IMR-90 (cell line): ENCODE measurements at regions not wholly inside any gene's neighbourhood (a gene's known extent, or its start where the extent isn't known, plus 50 kb on each side); places are given as distances from the start of the nearest gene placed in this dataset.

Source experiments
- ATAC-seq: fragments of 200-7000 bp; cut with Tn5 transposase; 2 replicates; pipeline ENCODE4 v1.9.1; 2020; ENCODE audit warnings: low read depth, mild to moderate bottlenecking, moderate library complexity
- BruUV-seq: library from RNA; stranded (reverse); fragments of 400-500 nt; replicated peaks from 2 replicates; lab custom pipeline; 2021; lab: Mats Ljungman, UMichigan
- CTCF ChIA-PET: fragments of 300-600 bp; formaldehyde crosslinking; extraction: SDS; loops from one replicate; lab custom pipeline; 2021; ENCODE audit warnings: antibody characterized with exemption; lab: Yijun Ruan, JAX
- POLR2A ChIA-PET: fragments of 300-600 bp; sonication (Branson Sonifier 250); formaldehyde crosslinking; loops from one replicate; lab custom pipeline; 2022; ENCODE audit warnings: antibody characterized with exemption; ENCODE audit not compliant: unreplicated experiment; lab: Charles Lee
- DNase-seq: peaks from one replicate; pipeline ENCODE4 v3.0.0; 2013
- H2AFZ ChIP-seq: replicated peaks from 2 replicates; pipeline ENCODE3; 2013; ENCODE audit warnings: low read length, mild to moderate bottlenecking; ENCODE audit not compliant: poor library complexity
- H2AK5ac ChIP-seq: 2 replicates; pipeline ENCODE4 v1.6.1; 2013; ENCODE audit warnings: low read depth, low read length, inconsistent platforms
- H2AK9ac ChIP-seq: replicated peaks from 2 replicates; pipeline ENCODE3; 2013; ENCODE audit warnings: mild to moderate bottlenecking, low read depth, low read length, moderate library complexity; ENCODE audit not compliant: poor library complexity
- H2BK120ac ChIP-seq: 2 replicates; pipeline ENCODE4 v1.6.1; 2013; ENCODE audit warnings: low read depth, low read length, inconsistent platforms
- H2BK15ac ChIP-seq: 3 replicates; pipeline ENCODE4 v1.6.1; 2013; ENCODE audit warnings: low read depth, low read length, inconsistent platforms
- H2BK20ac ChIP-seq: 2 replicates; pipeline ENCODE4 v1.6.1; 2013; ENCODE audit warnings: low read depth, mild to moderate bottlenecking, inconsistent platforms, low read length, moderate library complexity
- H2BK5ac ChIP-seq: 2 replicates; pipeline ENCODE4 v1.6.1; 2013; ENCODE audit warnings: mild to moderate bottlenecking, low read depth, low read length, inconsistent platforms; ENCODE audit not compliant: poor library complexity, severe bottlenecking
- H3K14ac ChIP-seq: replicated peaks from 2 replicates; pipeline ENCODE4 v1.6.1; 2013; ENCODE audit warnings: low read depth, low read length, inconsistent platforms
- H3K18ac ChIP-seq: 2 replicates; pipeline ENCODE4 v1.6.1; 2013; ENCODE audit warnings: low read depth, low read length, control low read depth
- H3K23ac ChIP-seq: 2 replicates; pipeline ENCODE4 v1.6.1; 2013; ENCODE audit warnings: low read depth, low read length, inconsistent platforms
- H3K27ac ChIP-seq: 2 replicates; pipeline ENCODE4 v1.5.1; 2013; ENCODE audit warnings: mild to moderate bottlenecking, control low read depth, low read length; ENCODE audit not compliant: insufficient read depth
- H3K27me3 ChIP-seq: 2 replicates; pipeline ENCODE4 v1.6.1; 2013; ENCODE audit warnings: low read length; ENCODE audit not compliant: control insufficient read depth, insufficient read depth
- H3K36me3 ChIP-seq: 2 replicates; pipeline ENCODE4 v1.6.1; 2013; ENCODE audit warnings: low read length, mixed read lengths; ENCODE audit not compliant: control insufficient read depth, insufficient read depth
- H3K4ac ChIP-seq: 2 replicates; pipeline ENCODE4 v1.6.1; 2013; ENCODE audit warnings: low read depth, low read length, inconsistent platforms
- H3K4me1 ChIP-seq: 2 replicates; pipeline ENCODE4 v1.6.1; 2013; ENCODE audit warnings: low read length, mixed read lengths; ENCODE audit not compliant: control insufficient read depth, insufficient read depth
- H3K4me2 ChIP-seq: 2 replicates; pipeline ENCODE4 v1.6.1; 2013; ENCODE audit warnings: low read depth, mild to moderate bottlenecking, control low read depth, low read length, moderate library complexity
- H3K4me3 ChIP-seq: 2 replicates; pipeline ENCODE4 v1.5.1; 2013; ENCODE audit warnings: low read depth, mild to moderate bottlenecking, control low read depth, low read length, moderate library complexity; ENCODE audit not compliant: insufficient read depth
- H3K56ac ChIP-seq: 2 replicates; pipeline ENCODE4 v1.6.1; 2013; ENCODE audit warnings: low read length, inconsistent platforms; ENCODE audit not compliant: insufficient read depth; ENCODE audit errors: extremely low read depth
- H3K79me1 ChIP-seq, 2 experiments: 2 replicates each; pipeline ENCODE4 v1.6.1; 2013; ENCODE audit warnings: low read length in 2 of 2, inconsistent platforms in 1 of 2, low read depth in 1 of 2
- H3K9ac ChIP-seq: 2 replicates; pipeline ENCODE4 v1.6.1; 2013; ENCODE audit warnings: low read depth, low read length, control low read depth
- H3K9me1 ChIP-seq: 2 replicates; pipeline ENCODE4 v1.6.1; 2013; ENCODE audit warnings: low read length, inconsistent platforms; ENCODE audit not compliant: insufficient read depth
- H3K9me3 ChIP-seq: 2 replicates; pipeline ENCODE4 v1.6.1; 2013; ENCODE audit warnings: low read length; ENCODE audit not compliant: control insufficient read depth, insufficient read depth
- H4K20me1 ChIP-seq: 2 replicates; pipeline ENCODE4 v1.6.1; 2013; ENCODE audit warnings: low read length, inconsistent platforms; ENCODE audit not compliant: insufficient read depth
- H4K5ac ChIP-seq: 2 replicates; pipeline ENCODE4 v1.6.1; 2013; ENCODE audit warnings: mild to moderate bottlenecking, low read depth, low read length, control low read depth
- H4K8ac ChIP-seq, 2 experiments: 2 replicates each; pipeline ENCODE4 v1.6.1; 2013; ENCODE audit warnings: low read depth in 2 of 2, low read length in 2 of 2, control low read depth in 1 of 2, inconsistent platforms in 1 of 2
- H4K91ac ChIP-seq: 2 replicates; pipeline ENCODE4 v1.6.1; 2013; ENCODE audit warnings: low read depth, low read length, inconsistent platforms; ENCODE audit not compliant: insufficient read depth
- FOS ChIP-seq: fragments of 150-350 bp; IDR thresholded peaks from 2 replicates; pipeline ENCODE4 v1.6.1; 2016; ENCODE audit warnings: low read depth, low read length
- MAFK ChIP-seq: IDR thresholded peaks from 2 replicates; pipeline ENCODE4 v1.6.1; 2012; ENCODE audit warnings: low read depth, low read length, improper control_type of control experiment
- MXI1 ChIP-seq: IDR thresholded peaks from 2 replicates; pipeline ENCODE4 v1.6.1; 2012; ENCODE audit warnings: low read depth, mild to moderate bottlenecking, low read length, moderate library complexity, borderline replicate concordance
- WGBS, 2 experiments: methylation state at CpG; one replicate each; pipeline versions ENCODE4 v1.1.5 to v1.1.7; 2013; ENCODE audit warnings: missing lambda C conversion rate in 2 of 2; ENCODE audit not compliant: insufficient read length in 1 of 2; ENCODE audit errors: extremely low coverage in 2 of 2; 5-methylcytosine and 5-hydroxymethylcytosine counted together
- dilution Hi-C: fragments of 300-500 bp; cut with HindIII; formaldehyde crosslinking; loops from one replicate; pipeline ENCODE4 v1.14.3; 2018; ENCODE audit warnings: low sequenced_read_pairs; ENCODE audit not compliant: unreplicated experiment
- in situ Hi-C: fragments of 300-500 bp; cut with MboI; formaldehyde crosslinking; loops from 3 replicates; pipeline ENCODE4 v1.14.3; 2019; ENCODE audit warnings: low sequenced_read_pairs, inconsistent platforms, mixed read lengths
- intact Hi-C: fragments of 100-400 bp; cut with micrococcal nuclease; formaldehyde crosslinking; loops from 2 replicates; pipeline ENCODE4 v1.10.0; 2022
- TF ChIP-seq, protein P1 (sequence below): conservative IDR thresholded peaks from 2 replicates; pipeline ENCODE4 v1.5.1; 2012; ENCODE audit warnings: mild to moderate bottlenecking, low read depth, low read length, improper control_type of control experiment
- TF ChIP-seq, protein P2 (sequence below): fragments of 150-350 bp; IDR thresholded peaks from 2 replicates; pipeline ENCODE4 v1.6.1; 2016; ENCODE audit warnings: low read depth, mild to moderate bottlenecking, low read length, moderate library complexity, borderline replicate concordance

- ChIA-PET CTCF (no interaction called here), POLR2A (no interaction called here)
Measured at GRCh38 chr7:114107522-114107921, 188.7 kb upstream of the PPP1R3A start.

More at GRCh38 chr7:114107522-114107921, 188.7 kb upstream of the PPP1R3A start:
- no peak overlapping the region for H4K5ac ChIP-seq
- DNase-seq (no peak), ATAC-seq (no peak)
- H2AK9ac ChIP-seq, result no peak overlapping the region
- no peak overlapping the region for H2AK5ac ChIP-seq
- H2BK20ac ChIP-seq, result no peak overlapping the region
- no TSS peak for BruUV-seq
- H2BK15ac ChIP-seq, result no peak overlapping the region
- H2BK120ac ChIP-seq, result no peak overlapping the region
- H3K27me3 ChIP-seq, result no peaks in the 10 kb centered on the region
- H4K91ac ChIP-seq, result no peak overlapping the region
- TF ChIP-seq FOS, result no peak
- TF ChIP-seq, protein P1, sequence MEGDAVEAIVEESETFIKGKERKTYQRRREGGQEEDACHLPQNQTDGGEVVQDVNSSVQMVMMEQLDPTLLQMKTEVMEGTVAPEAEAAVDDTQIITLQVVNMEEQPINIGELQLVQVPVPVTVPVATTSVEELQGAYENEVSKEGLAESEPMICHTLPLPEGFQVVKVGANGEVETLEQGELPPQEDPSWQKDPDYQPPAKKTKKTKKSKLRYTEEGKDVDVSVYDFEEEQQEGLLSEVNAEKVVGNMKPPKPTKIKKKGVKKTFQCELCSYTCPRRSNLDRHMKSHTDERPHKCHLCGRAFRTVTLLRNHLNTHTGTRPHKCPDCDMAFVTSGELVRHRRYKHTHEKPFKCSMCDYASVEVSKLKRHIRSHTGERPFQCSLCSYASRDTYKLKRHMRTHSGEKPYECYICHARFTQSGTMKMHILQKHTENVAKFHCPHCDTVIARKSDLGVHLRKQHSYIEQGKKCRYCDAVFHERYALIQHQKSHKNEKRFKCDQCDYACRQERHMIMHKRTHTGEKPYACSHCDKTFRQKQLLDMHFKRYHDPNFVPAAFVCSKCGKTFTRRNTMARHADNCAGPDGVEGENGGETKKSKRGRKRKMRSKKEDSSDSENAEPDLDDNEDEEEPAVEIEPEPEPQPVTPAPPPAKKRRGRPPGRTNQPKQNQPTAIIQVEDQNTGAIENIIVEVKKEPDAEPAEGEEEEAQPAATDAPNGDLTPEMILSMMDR, result no peak
- no peak for TF ChIP-seq MAFK
- no peak for TF ChIP-seq MXI1
- TF ChIP-seq, protein P2, sequence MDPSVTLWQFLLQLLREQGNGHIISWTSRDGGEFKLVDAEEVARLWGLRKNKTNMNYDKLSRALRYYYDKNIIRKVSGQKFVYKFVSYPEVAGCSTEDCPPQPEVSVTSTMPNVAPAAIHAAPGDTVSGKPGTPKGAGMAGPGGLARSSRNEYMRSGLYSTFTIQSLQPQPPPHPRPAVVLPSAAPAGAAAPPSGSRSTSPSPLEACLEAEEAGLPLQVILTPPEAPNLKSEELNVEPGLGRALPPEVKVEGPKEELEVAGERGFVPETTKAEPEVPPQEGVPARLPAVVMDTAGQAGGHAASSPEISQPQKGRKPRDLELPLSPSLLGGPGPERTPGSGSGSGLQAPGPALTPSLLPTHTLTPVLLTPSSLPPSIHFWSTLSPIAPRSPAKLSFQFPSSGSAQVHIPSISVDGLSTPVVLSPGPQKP, result no peak
- H3K4me1 ChIP-seq, result peaks cover 2% of the 10 kb centered on the region; the same call in 1 of the 2 replicates
- H3K9me3 ChIP-seq, result no peaks in the 10 kb centered on the region
- H3K27ac ChIP-seq, result no peak overlapping the region
- no peak overlapping the region for H4K8ac ChIP-seq
- no peak overlapping the region for H3K4me3 ChIP-seq
- no peak overlapping the region for H2AFZ ChIP-seq
- dilution Hi-C loops, result no loop called here
- no peak overlapping the region for H3K18ac ChIP-seq
- WGBS, 2 experiments, result no CpG with 5 or more reads among the region's 2 CpGs
- no peak overlapping the region for H3K14ac ChIP-seq
- H3K56ac ChIP-seq, result no peak overlapping the region
- H3K9ac ChIP-seq, result no peak overlapping the region
- intact Hi-C loops, result no loop called here
- H3K36me3 ChIP-seq, result no peaks in the 10 kb centered on the region
- H3K79me1 ChIP-seq, result no peaks in the 10 kb centered on the region
- in situ Hi-C loops, result no loop called here
- H3K23ac ChIP-seq, result no peak overlapping the region
- no peak overlapping the region for H3K4me2 ChIP-seq
- no peaks in the 10 kb centered on the region for H3K9me1 ChIP-seq
- H4K20me1 ChIP-seq, result no peaks in the 10 kb centered on the region
- H3K4ac ChIP-seq, result no peak overlapping the region
- H2BK5ac ChIP-seq, result no peak overlapping the region
